ENCODE measurements at regions not wholly inside any gene's neighbourhood (a gene's known extent, or its start where the extent isn't known, plus 50 kb on each side); places are given as distances from the start of the nearest gene placed in this dataset.

GRCh38 chr20:23294166-23294565, 56.4 kb upstream of the NXT1 start:
- TF ChIP-seq ZNF274 (IDR thresholded peaks at IDR 0.05; ENCODE audit: low read depth, low read length) (no peak), SUZ12 (IDR thresholded peaks at IDR 0.05; ENCODE audit: extremely low read depth, insufficient read depth, insufficient read length) (no peak)
